ENCODE measurements at regions not wholly inside any gene's neighbourhood (a gene's known extent, or its start where the extent isn't known, plus 50 kb on each side); places are given as distances from the start of the nearest gene placed in this dataset.
A peak's percentile ranks its signal among the peaks of the same experiment; 100 is the strongest.

- Histone ChIP-seq H3K4me1 (replicated peaks in 1 of 4; ENCODE audit: control insufficient read depth in 3 of 4, insufficient read depth in 4 of 4, low read length in 3 of 4) (peaks cover 0 to 2% (median 0%) of the 10 kb centered on the region in 4 experiments; a peak in 1 of 7 replicates), H3K27ac (ENCODE audit: low read depth, low read length) (no peak overlapping the region), H2BK5ac (ENCODE audit: low read depth, low read length) (no peak overlapping the region), H4K8ac (ENCODE audit: extremely low read depth, insufficient read depth, low read length) (no peak overlapping the region), H3K79me1 (ENCODE audit: low read depth, low read length) (no peaks in the 10 kb centered on the region), H3K4ac (replicated peaks; ENCODE audit: insufficient read length, low read depth, low read length) (no peak overlapping the region), H4K5ac (ENCODE audit: insufficient read length, low read depth, low read length) (no peak overlapping the region), H2BK120ac (replicated peaks; ENCODE audit: low read depth, low read length) (no peak overlapping the region), H3K9me3 (ENCODE audit: insufficient read depth in 2 of 2, low read depth in 1 of 2, low read length in 1 of 2) (no peaks in the 10 kb centered on the region), H3K18ac (ENCODE audit: extremely low read depth, low read length) (no peak overlapping the region), H3K14ac (ENCODE audit: insufficient read length) (no peak overlapping the region), H2BK15ac (ENCODE audit: low read length) (no peak overlapping the region), H3K4me3 (ENCODE audit: extremely low read depth in 1 of 4, insufficient read depth in 2 of 4, low read depth in 3 of 4, low read length in 4 of 4) (no peak overlapping the region), H3K79me2 (ENCODE audit: control insufficient read depth in 1 of 2, insufficient read depth in 2 of 2, low read length in 2 of 2) (no peaks in the 10 kb centered on the region), H3K23ac (ENCODE audit: insufficient read length) (no peak overlapping the region), H3K23me2 (ENCODE audit: low read depth, low read length) (no peaks in the 10 kb centered on the region), H3K4me2 (ENCODE audit: insufficient read depth in 1 of 2, low read depth in 2 of 2, low read length in 2 of 2) (no peak overlapping the region), H2BK20ac (ENCODE audit: low read length) (no peak overlapping the region), H3K9ac (replicated peaks in 1 of 4; ENCODE audit: extremely low read depth in 1 of 4, low read depth in 3 of 4, low read length in 3 of 4) (no peak overlapping the region), H4K20me1 (replicated peaks in 1 of 2; ENCODE audit: control insufficient read depth in 1 of 2, insufficient read depth in 2 of 2, low read length in 2 of 2) (no peaks in the 10 kb centered on the region), H3K56ac (replicated peaks; ENCODE audit: insufficient read length, low read depth, low read length) (no peak overlapping the region), H2BK12ac (ENCODE audit: low read depth, low read length) (no peak overlapping the region), H3K36me3 (ENCODE audit: control insufficient read depth in 2 of 4, insufficient read depth in 4 of 4, low read length in 3 of 4) (no peaks in the 10 kb centered on the region), H4K91ac (replicated peaks; ENCODE audit: insufficient read length, low read length) (no peak overlapping the region), H2AFZ (ENCODE audit: low read length) (no peak overlapping the region), H2AK5ac (ENCODE audit: low read depth, low read length) (no peak overlapping the region), H3K27me3 (replicated peaks in 1 of 4; ENCODE audit: control insufficient read depth in 3 of 4, extremely low read depth in 1 of 4, insufficient read depth in 3 of 4, low read length in 3 of 4) (no peaks in the 10 kb centered on the region)
- ChIA-PET CTCF (ENCODE audit: partially characterized antibody) (interaction anchor here (0.7 to 1.7 kb wide), 3 partner anchors 20 to 104 kb away, joined by 3 to 7 read pairs (median 4); no protein-coding TSS in a partner anchor), POLR2A (ENCODE audit: partially characterized antibody) (interaction anchor here (0.7 kb wide), 1 partner anchor 97 kb away, joined by 3 read pairs; no protein-coding TSS in a partner anchor)
- DNase-seq (ENCODE audit: low read depth in 1 of 2, low spot score in 2 of 2) (no peak), FAIRE-seq (no peak)
- TF ChIP-seq CTCF (IDR thresholded peaks at IDR 0.05; ENCODE audit: control extremely low read depth in 1 of 3, insufficient read depth in 1 of 3, low read depth in 1 of 3, low read length in 3 of 3) = no peak
- TF ChIP-seq EZH2 (IDR thresholded peaks at IDR 0.05; ENCODE audit: low read depth, low read length, severe bottlenecking) = no peak
- peak; percentile 28; the same call in 1 of the 2 replicates for TF ChIP-seq MAX (IDR thresholded peaks at IDR 0.05)
- TF ChIP-seq CEBPB (IDR thresholded peaks at IDR 0.05; ENCODE audit: low read depth, low read length) = no peak
- no peak for TF ChIP-seq SIX5 (IDR thresholded peaks at IDR 0.05; ENCODE audit: low read depth, low read length)
- no peak for TF ChIP-seq RXRA (IDR thresholded peaks at IDR 0.05; ENCODE audit: insufficient read depth, low read depth, low read length)
- TF ChIP-seq, protein P1, sequence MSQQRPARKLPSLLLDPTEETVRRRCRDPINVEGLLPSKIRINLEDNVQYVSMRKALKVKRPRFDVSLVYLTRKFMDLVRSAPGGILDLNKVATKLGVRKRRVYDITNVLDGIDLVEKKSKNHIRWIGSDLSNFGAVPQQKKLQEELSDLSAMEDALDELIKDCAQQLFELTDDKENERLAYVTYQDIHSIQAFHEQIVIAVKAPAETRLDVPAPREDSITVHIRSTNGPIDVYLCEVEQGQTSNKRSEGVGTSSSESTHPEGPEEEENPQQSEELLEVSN (IDR thresholded peaks at IDR 0.05) = peak; percentile 60
- WGBS, 2 experiments (ENCODE audit: extremely low coverage in 1 of 2, insufficient coverage in 1 of 2, insufficient read length in 1 of 2, insufficient replicate concordance in 2 of 2, low coverage in 1 of 2, low lambda C conversion rate in 2 of 2, missing lambda C conversion rate in 1 of 2) = 95% methylated on average over 28 of the region's 59 CpGs; no CpG with 5 or more reads in 1 of the 2 experiments
Observed at GRCh38 chr11:134762248-134763029, 350.4 kb upstream of the B3GAT1 start.
